ENCODE measurements at regions not wholly inside any gene's neighbourhood (a gene's known extent, or its start where the extent isn't known, plus 50 kb on each side); places are given as distances from the start of the nearest gene placed in this dataset.

- ATAC-seq (no peak), DNase-seq (no peak)
- no peaks in the 10 kb centered on the region for H3K36me3 ChIP-seq
- H3K4me1 ChIP-seq = peaks cover 0 to 5% (median 0%) of the 10 kb centered on the region in 4 donors
- no peaks in the 10 kb centered on the region for H3K27me3 ChIP-seq
- no peaks in the 10 kb centered on the region for H3K9me3 ChIP-seq
- peak overlapping the region in 2 of 3 donors; percentile 23 to 46 for H3K4me3 ChIP-seq
- 39% methylated on average over 8 of the region's 8 CpGs for WGBS (ENCODE audit: insufficient coverage, low coverage, low lambda C conversion rate, missing lambda C conversion rate)
- H3K27ac ChIP-seq = peak overlapping the region in 2 of 3 donors; percentile 43 to 62
- TF ChIP-seq CTCF (IDR thresholded peaks at IDR 0.05) = no peak
- intact Hi-C loops (cut with DNase I) = no loop called here
Measured at GRCh38 chr17:71163813-71164122, 957.1 kb upstream of the SOX9 start.

GRCh38 chr17:71164561-71164960 is 956.3 kb upstream of the SOX9 start:
- Histone ChIP-seq H3K4me1 (peaks cover 0 to 5% (median 0%) of the 10 kb centered on the region in 4 donors), H3K27me3 (no peaks in the 10 kb centered on the region), H3K4me3 (no peak overlapping the region), H3K27ac (no peak overlapping the region), H3K9me3 (no peaks in the 10 kb centered on the region), H3K36me3 (no peaks in the 10 kb centered on the region)
- intact Hi-C loops (cut with DNase I) = no loop called here
- DNase-seq = no peak
- TF ChIP-seq POLR2A (IDR thresholded peaks at IDR 0.05) = no peak
- no peak for TF ChIP-seq CTCF (IDR thresholded peaks at IDR 0.05)
- ATAC-seq = no peak
- WGBS (ENCODE audit: insufficient coverage, low coverage, low lambda C conversion rate, missing lambda C conversion rate) = 86% methylated on average over 3 of the region's 3 CpGs

- DNase-seq (no peak), ATAC-seq (no peak)
- 40% methylated on average over 2 of the region's 2 CpGs for WGBS (ENCODE audit: insufficient coverage, low coverage, low lambda C conversion rate, missing lambda C conversion rate)
- TF ChIP-seq POLR2A (IDR thresholded peaks at IDR 0.05) (no peak), CTCF (IDR thresholded peaks at IDR 0.05) (no peak)
- H3K4me3 ChIP-seq = no peak overlapping the region
- H3K27ac ChIP-seq = no peak overlapping the region
- peaks cover 0 to 5% (median 0%) of the 10 kb centered on the region in 4 donors for H3K4me1 ChIP-seq
- H3K36me3 ChIP-seq = no peaks in the 10 kb centered on the region
- no peaks in the 10 kb centered on the region for H3K9me3 ChIP-seq
- intact Hi-C loops (cut with DNase I) = no loop called here
- H3K27me3 ChIP-seq = no peaks in the 10 kb centered on the region
Measured at GRCh38 chr17:71166311-71166710, 954.5 kb upstream of the SOX9 start.

GRCh38 chr17:71168053-71168741 is 952.6 kb upstream of the SOX9 start:
- Histone ChIP-seq H3K9me3 (no peaks in the 10 kb centered on the region), H3K27ac (no peak overlapping the region), H3K4me1 (peaks cover 0 to under 1% (median 0%) of the 10 kb centered on the region in 4 donors), H3K27me3 (no peaks in the 10 kb centered on the region), H3K36me3 (no peaks in the 10 kb centered on the region), H3K4me3 (no peak overlapping the region)
- DNase-seq (no peak), ATAC-seq (peak in 1 of 4 donors; percentile 47)
- intact Hi-C loops (cut with DNase I) = no loop called here
- TF ChIP-seq POLR2A (IDR thresholded peaks at IDR 0.05) (no peak), CTCF (IDR thresholded peaks at IDR 0.05) (no peak)
- WGBS (ENCODE audit: insufficient coverage, low coverage, low lambda C conversion rate, missing lambda C conversion rate) = 33% methylated on average over 3 of the region's 5 CpGs

GRCh38 chr17:71170070-71170469 is 950.8 kb upstream of the SOX9 start:
- DNase-seq = no peak
- ATAC-seq = peak in 3 of 4 donors; percentile 31 to 54 (median 35)
- Histone ChIP-seq H3K4me1 (no peaks in the 10 kb centered on the region), H3K36me3 (no peaks in the 10 kb centered on the region), H3K27me3 (no peaks in the 10 kb centered on the region), H3K9me3 (no peaks in the 10 kb centered on the region), H3K4me3 (no peak overlapping the region), H3K27ac (no peak overlapping the region)
- TF ChIP-seq CTCF (IDR thresholded peaks at IDR 0.05) = no peak
- TF ChIP-seq POLR2A (IDR thresholded peaks at IDR 0.05) = no peak
- intact Hi-C loops (cut with DNase I) = no loop called here
